CD4-positive, alpha-beta T cell treated with Interleukin-15 for 1 hour (primary cell): ENCODE measurements at regions not wholly inside any gene's neighbourhood (a gene's known extent, or its start where the extent isn't known, plus 50 kb on each side); places are given as distances from the start of the nearest gene placed in this dataset.
"Not testable (repeated sequence)": the region's sequence is repeated elsewhere in the genome, so short reads cannot be mapped to it uniquely, and the experiment has no call there.

Source experiments
- DNase-seq: peaks from one replicate; pipeline ENCODE4 v3.0.0-alpha.2; 2020

GRCh38 chr3:5638550-5638949 is 451.0 kb downstream of the EDEM1 start:
- DNase-seq, result no peak

- no peak for DNase-seq
Measured at GRCh38 chr3:5644773-5645670, 457.5 kb downstream of the EDEM1 start.

- DNase-seq, result no peak
Measured at GRCh38 chr3:5645692-5646410, 458.3 kb downstream of the EDEM1 start.

GRCh38 chr3:5650303-5650702 is 462.8 kb downstream of the EDEM1 start:
- DNase-seq, result no peak

- DNase-seq, result no peak
Measured at GRCh38 chr3:5651351-5651750, 463.8 kb downstream of the EDEM1 start.

GRCh38 chr3:5653426-5654143 is 466.1 kb downstream of the EDEM1 start:
- no peak for DNase-seq

GRCh38 chr3:5657106-5657505 is 469.6 kb downstream of the EDEM1 start:
- peak; percentile 54 for DNase-seq

GRCh38 chr3:5663601-5664000 is 476.1 kb downstream of the EDEM1 start:
- DNase-seq, result no peak

GRCh38 chr3:5666455-5666854 is 478.9 kb downstream of the EDEM1 start:
- no peak for DNase-seq

- DNase-seq, result no peak
Measured at GRCh38 chr3:5673521-5673920, 486.0 kb downstream of the EDEM1 start.

- DNase-seq, result no peak
Measured at GRCh38 chr3:5675319-5675718, 487.8 kb downstream of the EDEM1 start.

- no peak for DNase-seq
Measured at GRCh38 chr3:5677555-5677954, 490.0 kb downstream of the EDEM1 start.

GRCh38 chr3:5678248-5678647 is 490.7 kb downstream of the EDEM1 start:
- no peak for DNase-seq

- DNase-seq, result no peak
Measured at GRCh38 chr3:5678844-5679243, 491.3 kb downstream of the EDEM1 start.

- DNase-seq, result no peak
Measured at GRCh38 chr3:5687230-5687629, 499.7 kb downstream of the EDEM1 start.

GRCh38 chr3:5690490-5690889 is 503.0 kb downstream of the EDEM1 start:
- no peak for DNase-seq

- no peak for DNase-seq
Measured at GRCh38 chr3:5690904-5691532, 503.5 kb downstream of the EDEM1 start.

GRCh38 chr3:5692446-5692845 is 504.9 kb downstream of the EDEM1 start:
- no peak for DNase-seq

- no peak for DNase-seq
Measured at GRCh38 chr3:5694266-5694665, 506.8 kb downstream of the EDEM1 start.

GRCh38 chr3:5698851-5699250 is 511.3 kb downstream of the EDEM1 start:
- DNase-seq, result no peak

GRCh38 chr3:5699313-5699712 is 511.8 kb downstream of the EDEM1 start:
- DNase-seq, result no peak

- DNase-seq, result no peak
Measured at GRCh38 chr3:5699811-5700210, 512.3 kb downstream of the EDEM1 start.

- DNase-seq, result not testable (repeated sequence)
Measured at GRCh38 chr3:5701005-5701404, 513.5 kb downstream of the EDEM1 start.
